GM18867 (cell line): ENCODE measurements at regions not wholly inside any gene's neighbourhood (a gene's known extent, or its start where the extent isn't known, plus 50 kb on each side); places are given as distances from the start of the nearest gene placed in this dataset.

Source experiments
- ATAC-seq: cut with Tn5 transposase; IDR thresholded peaks from one replicate; pipeline ENCODE4 v1.9.1; 2021; ENCODE audit warnings: mild to moderate bottlenecking, moderate library complexity; ENCODE audit not compliant: unreplicated experiment

DNA sequence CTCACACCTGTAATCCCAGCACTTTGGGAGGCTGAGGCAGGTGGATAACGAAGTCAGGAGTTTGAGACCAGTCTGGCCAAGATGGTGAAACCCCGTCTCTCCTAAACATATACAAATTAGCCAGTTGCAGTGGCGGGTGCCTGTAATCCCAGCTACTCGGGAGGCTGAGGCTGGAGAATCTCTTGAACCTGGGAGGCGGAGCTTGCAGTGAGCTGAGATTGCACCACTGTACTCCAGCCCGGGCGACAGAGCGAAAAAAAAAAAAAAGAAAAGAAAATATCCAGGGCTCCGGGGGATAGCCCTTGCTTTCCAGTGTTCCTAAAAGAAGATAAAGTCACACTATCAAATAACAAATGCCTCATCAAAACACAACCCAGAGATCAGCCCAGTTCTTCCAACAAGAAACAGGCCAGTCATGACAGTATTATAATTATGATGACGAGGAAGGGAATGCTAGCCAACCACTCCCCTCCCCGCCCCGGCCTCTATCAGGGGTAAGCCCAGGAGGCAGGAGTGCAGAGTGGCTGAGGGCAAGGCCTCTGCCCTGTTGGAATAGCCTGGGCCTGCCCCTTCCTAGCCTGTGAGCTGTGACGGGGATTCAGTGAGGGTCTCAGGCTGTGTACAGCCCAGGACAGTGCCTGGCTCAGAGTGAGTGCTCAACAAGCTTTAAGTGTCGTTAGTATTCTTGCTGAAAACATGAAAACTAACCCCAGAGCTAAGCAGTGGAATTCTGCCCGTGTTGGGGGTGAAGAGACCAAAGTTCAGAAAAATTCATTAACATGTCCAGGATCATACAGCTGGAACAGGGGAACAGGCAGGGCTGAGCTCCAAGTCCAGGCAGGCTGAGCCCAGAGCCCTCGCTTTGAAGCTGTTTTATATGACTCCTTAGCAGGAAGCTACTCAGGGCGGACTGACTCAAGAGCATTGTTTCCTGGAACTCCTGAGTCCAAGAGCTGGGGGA is 54.3 kb downstream of the FAM241B start:
- ATAC-seq, result no peak

- no peak for ATAC-seq
These were observed 54.9 kb downstream of the FAM241B start for GRCh38 chr10:69684981-69685353.

- no peak for ATAC-seq
These were observed 55.4 kb downstream of the FAM241B start for GRCh38 chr10:69685426-69685801.

- no peak for ATAC-seq
These were observed 55.9 kb downstream of the FAM241B start for GRCh38 chr10:69685802-69686585.

- no peak for ATAC-seq
These were observed 56.8 kb downstream of the FAM241B start for GRCh38 chr10:69686866-69687265.

DNA sequence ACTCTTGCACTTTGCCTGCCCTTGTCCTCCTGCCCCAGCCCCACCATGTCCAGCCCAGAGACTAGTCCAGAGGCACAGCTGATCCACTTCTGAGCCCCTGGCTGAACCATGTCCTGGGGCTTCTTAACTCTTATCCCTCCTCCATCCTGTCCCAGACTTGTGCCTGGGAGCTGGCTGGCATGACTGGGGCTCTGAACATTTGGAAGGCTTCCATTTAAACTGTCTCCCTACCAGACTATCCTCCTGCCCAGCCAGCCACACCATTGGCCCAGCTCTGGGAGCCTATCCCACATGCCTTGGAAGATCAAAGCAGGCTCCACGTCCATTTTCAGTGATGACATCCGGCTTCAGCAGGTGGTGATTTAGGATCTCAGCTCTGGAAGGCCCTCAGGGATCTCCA is 57.4 kb downstream of the FAM241B start:
- no peak for ATAC-seq

DNA sequence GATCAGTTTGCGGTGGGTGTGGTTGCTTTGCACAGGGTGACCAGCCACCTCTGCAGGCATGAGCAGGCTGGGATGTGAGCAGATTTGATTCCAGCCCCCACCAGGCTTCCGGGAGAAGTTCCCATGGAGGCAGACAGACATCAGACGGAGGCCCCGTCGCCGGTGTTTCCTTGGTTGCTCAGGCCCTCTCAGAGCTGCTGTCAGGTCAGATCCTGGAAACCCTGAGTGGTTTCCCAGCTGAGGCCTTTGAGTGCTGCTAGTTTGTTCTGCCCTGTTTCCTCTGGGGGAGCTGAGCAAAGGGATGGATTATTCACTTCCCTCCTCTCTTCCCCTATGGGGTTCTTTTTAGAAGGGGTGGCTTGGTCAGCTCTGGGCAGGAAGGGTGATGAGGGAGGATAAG is 62.2 kb downstream of the FAM241B start:
- ATAC-seq, result no peak

DNA sequence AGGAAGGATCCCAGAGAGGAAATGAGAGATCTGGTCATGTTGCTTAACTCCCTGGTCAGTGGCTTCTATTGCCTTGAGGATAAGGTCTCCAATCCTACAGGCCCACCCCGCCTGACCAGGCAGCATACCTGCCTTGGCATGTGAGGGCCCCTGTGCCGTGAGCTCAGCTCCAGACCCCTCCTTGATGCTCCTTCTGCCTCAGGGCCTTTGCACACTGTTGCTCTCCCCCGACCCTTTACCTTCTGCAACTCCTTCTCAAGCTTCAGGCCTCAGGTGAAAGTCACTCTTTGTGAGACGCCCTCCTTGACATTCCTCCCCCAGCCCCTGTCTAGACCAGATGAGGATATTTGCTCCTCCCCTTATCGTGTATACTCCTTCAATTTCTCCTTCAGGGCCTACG is 62.8 kb downstream of the FAM241B start:
- ATAC-seq, result no peak

DNA sequence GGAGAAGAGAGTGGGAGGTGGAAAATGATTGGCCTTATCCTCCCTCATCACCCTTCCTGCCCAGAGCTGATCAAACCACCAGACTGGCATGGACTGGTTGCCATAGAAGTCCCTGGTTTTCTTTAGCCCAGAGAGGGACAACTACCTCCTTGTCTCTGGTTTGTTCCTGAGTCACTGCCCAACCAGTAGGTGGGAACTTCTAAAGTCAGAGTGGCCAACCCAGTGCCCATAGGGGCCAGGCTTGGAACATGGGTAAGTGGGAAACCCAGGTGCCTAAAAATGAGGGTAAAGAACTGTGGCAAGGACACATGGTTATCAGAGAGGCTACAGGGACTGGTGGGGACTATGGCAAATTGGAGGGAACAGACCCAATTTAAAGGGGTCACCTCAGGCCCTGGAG is 63.8 kb downstream of the FAM241B start:
- ATAC-seq, result no peak

DNA sequence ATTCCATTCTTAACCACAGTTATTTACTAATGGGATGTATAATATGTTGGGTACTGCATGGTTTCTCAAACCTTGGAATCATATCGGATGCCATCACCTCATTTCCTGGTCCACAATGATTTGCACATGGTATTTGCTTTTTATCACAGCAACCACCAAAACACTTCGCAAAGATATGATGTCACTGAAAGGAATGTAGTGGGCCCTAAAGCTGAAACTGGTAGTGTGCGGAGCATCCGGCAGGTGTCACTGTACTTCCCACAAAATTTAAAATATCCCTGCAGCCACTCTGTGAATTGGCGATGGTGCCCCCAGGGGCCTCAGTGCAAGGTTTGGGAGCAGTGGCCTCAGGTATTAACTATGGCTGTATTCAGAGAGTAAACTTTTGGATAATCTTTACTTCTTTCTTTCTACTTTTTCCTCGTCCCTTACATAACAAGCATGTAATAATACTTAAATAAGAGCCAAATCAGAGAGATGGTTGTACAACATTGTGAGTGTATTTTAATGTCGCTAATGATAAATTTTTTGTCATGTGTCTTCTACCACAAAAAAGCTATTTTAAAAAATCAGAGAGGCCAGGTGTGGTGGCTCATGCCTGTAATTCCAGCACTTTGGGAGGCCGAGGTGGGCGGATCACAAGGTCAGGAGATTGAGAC is 66.2 kb downstream of the FAM241B start:
- ATAC-seq, result no peak

GRCh38 chr10:69697006-69697405 is 67.0 kb downstream of the FAM241B start:
- no peak for ATAC-seq

- no peak for ATAC-seq
These were observed 73.2 kb downstream of the FAM241B start for GRCh38 chr10:69703256-69703655.

GRCh38 chr10:69703766-69704630 is 74.0 kb downstream of the FAM241B start:
- no peak for ATAC-seq

DNA sequence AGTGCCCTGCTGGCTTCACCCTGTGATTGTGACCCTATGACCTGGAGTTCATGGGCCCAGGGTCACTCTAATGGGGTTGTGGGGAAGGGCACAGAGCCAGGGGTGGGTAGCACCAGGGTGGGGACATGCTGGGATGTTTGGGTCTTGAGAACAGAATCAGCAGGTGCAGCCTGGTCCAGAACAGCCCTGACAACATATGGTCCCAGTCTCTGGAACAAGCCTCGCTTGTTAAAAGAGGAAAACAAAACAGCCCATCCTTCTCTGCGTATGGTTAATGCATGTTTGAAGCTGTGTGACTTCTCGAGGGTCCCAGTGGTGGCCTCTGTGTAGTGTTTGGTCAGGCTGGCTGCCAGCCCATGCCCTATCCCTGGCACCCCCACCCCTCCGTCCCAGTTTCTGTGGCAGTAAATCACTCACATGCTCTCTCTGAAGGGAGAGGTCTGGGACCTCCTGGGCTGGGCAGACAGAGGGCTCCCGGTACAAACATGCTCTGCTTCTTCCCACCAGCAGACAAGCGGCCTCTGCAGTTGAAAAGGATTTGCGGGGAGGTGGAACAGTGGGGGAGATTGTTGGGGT is 79.4 kb downstream of the FAM241B start:
- no peak for ATAC-seq

DNA sequence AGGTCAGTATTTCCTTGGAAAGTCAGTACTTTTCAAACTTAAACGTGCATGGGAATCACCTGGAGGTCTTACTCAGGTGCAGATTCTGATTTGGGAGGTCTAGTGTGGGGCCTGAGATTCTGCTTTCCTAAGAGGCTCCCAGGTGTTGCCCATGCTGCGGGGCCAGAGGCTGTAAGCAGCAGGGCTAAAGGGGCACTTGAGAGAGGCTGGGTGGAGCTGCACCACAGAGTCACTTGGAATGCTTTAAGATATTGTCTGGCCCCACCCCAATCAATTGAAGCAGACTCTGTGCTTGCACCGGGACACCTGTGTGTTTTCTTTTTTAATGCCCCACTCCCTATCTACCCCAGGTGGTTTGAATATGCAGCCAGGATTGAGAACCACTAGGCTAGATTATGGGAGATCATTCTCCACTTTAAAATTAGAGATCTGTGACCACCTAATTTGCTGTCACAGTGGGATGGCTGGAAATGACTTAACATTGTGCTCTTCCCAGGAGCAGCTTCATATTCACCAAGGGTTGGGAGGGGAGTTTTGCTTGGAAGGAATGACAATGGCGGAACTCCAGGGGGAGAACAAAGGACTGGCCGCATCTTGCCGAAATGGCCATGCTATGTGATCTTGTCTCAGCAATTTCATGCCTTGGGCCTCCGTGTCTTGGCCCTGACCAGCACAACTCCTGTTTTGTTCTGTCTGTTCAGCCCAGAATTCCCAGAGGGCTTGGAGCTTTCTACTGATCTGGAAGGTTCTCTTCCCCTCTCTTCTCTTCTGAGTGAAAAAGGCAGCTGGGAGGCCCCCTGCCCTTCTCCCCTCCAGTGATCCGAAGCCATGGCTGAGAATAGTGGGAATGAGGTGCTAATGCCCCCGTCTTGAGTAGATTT is 80.2 kb downstream of the FAM241B start:
- ATAC-seq, result no peak

DNA sequence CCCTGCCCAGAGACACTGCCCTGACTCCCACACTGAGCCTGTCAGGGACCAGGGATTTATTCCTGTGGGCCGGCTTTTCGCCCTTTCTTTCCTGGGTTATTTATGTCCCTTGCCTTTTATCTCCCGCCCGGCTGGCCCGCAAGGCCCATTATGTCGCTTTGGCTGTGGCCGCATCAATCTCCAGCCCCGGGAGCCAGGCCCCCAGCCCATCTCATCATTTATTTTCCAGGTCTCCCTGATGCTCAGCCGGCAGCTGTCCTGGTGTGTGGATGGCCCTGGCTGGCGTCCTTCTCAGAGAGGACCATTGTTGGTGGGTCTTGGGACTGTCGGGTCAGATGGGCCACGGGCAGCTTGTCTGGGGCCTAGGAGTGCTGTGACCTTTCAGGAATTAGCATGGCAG is 82.3 kb downstream of the FAM241B start:
- no peak for ATAC-seq

DNA sequence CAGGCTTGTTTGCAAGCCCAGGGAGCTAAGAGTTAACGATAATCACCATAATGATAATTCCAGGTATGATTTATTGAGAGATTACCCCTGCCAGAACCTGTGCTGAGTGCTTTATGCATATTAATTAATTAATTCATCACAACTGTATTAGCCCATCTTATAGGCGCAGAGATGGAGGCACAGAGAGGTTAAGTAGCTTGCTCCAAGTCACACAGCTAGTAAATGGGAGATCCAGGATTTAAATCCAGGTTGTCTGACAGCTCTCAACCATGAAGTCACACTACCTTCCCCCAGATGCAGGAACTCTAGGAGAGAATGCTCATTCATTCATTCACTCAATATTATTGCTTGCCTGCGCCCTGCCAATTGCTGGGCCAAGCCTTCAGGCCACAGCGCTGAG is 84.5 kb downstream of the FAM241B start:
- no peak for ATAC-seq

DNA sequence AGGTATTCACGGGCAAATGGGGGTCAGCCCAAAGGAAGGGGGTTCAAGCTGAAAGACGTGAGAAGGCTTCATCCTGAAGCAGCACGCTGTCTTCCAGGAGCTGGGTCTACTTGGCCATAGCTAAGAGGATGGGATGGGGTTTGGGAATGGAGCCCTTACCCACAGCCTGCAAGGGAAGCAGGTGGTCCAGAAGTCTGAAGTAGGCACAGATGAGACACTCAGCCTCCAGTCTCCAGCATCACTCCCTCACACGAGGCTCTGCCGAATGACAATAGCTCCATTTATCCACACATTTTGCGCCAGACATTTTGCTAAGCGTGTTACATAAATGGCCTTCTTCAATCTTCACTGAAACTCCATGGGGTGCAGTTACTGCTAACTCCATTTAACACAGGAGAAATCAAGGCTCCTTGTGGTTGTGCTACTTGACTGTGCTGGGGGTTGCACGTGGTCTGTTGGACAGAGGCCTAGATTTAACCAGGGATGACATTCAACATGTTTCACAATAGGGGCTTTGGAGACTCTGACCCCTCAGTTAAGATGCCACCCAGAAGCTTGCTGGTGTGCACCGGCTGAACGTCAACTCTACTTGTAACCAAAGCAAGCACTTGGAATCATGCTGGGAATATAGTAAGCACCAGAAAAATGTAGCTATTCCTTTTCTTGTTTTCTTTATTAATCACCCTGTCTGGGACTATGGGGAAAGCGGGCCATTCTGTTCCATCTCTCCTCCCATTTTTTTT is 85.3 kb downstream of the FAM241B start:
- ATAC-seq, result no peak
